ENCODE measurements at regions not wholly inside any gene's neighbourhood (a gene's known extent, or its start where the extent isn't known, plus 50 kb on each side); places are given as distances from the start of the nearest gene placed in this dataset.

DNA sequence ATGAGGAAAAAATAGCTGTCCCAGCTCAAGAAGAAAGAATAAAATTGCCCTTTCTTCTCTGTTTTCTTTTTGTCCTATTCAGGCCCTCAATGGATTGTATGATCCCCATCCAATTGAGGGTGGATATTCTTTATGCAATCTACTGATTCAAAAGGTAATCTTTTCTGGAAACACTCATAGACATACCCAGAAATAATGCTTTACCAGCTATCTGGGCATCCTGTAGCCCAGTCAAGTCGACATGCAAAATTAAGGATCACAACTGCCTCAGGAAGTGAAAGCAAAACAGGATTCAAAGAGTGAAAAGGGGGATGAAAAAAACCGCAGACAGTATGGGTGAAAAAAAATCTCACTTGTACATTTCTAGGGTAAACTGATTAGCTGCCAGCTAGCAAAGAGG lies 410.1 kb downstream of the TBC1D32 start:
- ATAC-seq: no peak

DNA sequence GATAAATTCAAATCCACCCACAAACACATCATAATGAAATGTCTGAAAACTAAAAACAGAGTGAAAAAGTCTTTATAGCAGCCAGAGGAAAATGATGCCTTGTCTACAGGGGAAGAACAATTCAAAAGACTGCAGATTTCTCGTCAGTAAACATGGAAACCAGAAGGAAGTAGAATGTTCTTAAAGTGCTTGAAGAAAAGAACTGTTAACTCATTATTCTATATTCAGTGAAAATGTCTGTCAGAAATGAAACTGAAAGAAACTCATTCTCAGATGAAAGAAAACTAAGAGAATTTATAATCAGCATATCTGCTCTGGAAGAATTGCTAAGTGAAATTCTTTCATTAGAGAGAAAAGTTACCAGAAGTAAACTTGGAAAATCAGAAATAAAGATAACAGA lies 416.1 kb downstream of the TBC1D32 start:
- ATAC-seq: no peak

DNA sequence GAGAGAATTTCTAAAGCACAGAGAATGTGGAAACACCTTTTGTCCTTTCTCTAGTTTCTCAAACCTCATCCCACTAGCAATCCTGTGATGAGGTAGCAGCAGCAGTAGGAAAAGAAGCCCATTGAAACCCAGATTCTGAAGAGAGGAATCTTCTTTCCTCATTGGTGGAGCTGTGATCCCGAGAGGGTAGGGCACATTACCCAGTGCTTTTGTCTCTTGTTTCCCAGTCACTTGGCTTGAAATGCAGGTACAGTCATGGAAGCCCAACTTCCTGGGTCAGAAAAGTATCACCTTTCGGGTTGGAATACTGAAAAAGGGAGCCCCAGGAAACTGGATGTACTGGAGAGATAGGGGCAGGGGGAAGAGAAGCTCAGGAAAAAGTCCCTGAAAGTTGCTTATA lies 417.4 kb downstream of the TBC1D32 start:
- ATAC-seq: no peak

DNA sequence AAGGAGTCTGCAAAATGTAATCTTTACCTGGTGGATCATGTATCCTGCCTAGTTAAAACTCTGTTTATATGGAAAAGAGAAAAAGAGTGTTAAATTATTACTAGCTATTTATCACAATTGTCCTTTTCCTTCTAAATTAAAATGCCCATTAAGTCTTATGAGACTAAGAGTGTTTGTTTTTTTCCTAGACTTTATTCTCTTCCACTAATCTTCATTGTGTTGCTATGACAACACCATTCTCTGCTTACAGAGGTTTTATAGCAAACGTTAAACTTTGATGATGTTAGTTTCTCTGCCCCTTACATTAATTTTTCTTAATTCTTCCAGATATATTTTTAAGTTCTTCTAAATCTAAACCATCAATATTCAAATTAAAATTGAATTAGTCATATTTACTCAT lies 420.8 kb downstream of the TBC1D32 start:
- no peak for ATAC-seq

DNA sequence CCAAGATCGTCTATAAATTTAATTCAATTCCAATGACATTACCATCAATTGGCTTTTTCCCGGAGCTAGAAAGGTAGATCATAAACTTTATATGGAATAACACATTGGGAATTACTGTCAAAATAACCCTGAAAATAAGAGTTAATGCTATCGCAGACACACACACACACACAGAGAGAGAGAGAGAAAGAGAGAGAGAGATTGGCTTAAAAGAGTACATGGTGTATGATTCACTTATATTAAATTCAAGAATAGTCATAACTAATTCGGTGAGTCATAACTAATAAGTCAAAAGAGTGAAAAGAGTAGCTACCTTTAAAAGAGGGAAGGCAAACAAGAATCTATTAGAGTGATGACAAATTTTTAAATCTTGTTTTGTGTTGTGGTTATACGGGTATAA lies 425.5 kb downstream of the TBC1D32 start:
- peak; percentile 91 for ATAC-seq

DNA sequence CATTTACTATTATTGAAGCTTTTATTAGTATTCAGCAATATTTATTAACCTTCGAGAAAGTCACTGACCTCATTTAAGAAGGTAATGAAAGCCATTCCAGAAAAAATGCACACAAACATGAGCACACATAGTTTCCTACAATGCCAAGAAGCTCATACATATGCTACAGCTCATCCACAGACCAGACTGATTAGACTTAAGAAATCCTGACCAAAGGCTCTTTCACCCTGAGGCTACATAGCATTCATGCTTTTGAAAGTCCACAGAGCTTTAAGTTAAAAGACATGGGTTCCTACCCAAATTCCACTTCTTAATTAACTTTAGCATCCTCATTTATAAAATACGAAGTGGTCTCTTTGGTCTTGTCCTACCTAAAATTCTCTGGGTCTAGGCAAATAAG lies 430.4 kb downstream of the TBC1D32 start:
- no peak for ATAC-seq

DNA sequence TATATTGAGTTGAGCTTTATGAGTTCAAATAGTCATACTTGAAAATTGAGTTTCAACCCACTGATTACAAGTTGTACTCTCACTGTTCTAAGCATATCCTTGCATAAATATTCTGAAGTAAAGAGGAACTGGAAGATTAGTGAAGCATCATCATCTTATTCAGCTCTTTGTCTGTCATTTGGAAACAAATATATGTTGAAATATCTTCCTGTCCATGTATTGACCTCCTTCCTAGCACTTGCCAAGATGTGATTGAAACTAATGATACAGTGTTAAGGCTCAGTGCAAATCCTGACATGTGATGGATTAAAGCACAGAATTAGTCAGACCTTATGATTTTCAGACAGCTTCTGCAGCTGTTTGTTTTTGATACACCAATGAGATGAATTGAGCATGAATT lies 434.3 kb downstream of the TBC1D32 start:
- peak; percentile 97 for ATAC-seq

DNA sequence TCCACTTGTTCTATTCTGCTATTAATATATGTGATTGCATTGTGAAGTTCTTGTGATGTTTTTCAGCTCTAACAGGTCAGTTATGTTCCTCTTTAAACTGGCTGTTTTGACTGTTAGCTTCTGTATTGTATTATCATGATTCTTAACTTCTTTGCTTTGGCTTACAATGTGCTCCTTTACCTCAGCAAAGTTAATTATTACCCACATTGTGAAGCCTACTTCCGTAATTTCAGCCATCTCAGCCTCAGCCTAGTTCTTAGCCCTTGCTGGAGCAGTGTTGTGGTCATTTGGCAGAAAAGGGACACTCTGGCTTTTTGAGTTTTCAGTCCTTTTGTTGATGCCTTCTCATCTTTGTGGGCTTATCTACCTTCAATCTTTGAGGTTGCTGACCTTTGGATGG lies 440.2 kb downstream of the TBC1D32 start:
- ATAC-seq: no peak

DNA sequence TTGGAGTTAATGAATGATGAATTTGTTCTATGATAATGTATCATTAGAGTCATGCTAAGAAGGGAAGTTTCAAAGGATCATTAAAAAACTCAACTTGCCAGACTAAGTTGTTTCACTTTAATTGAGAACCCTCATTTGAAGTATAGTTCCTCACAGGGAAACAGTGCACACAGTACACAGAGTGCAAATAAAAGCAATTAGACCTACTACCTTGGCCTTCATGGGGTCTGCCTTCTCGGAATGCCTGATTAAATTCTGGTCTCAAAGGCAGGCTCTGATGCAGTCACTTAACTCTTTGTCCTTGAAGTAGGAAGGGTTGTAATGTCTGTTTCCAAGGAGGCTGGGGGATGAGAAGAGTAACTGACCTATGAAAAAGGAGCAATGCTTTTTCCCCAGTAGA lies 457.3 kb downstream of the TBC1D32 start:
- ATAC-seq: no peak

DNA sequence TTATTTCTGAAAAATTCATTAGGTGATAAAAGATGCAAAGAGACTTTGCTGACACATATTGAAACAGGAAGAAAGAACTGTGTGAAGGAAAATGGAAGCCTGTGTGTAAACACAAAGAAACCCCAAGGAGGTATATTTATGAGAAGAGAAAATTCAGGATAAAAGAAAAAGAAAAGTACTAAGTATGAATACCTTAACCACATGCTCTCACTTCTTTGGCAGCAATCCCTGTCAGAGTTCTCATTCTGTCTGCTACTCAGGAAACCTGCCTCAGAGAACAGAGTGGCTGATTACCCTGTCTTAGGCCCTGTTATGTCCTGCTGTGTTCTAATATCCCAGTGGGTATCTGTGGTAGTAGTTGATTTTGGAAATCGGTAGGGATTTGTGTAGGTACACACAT lies 457.9 kb downstream of the TBC1D32 start:
- no peak for ATAC-seq

DNA sequence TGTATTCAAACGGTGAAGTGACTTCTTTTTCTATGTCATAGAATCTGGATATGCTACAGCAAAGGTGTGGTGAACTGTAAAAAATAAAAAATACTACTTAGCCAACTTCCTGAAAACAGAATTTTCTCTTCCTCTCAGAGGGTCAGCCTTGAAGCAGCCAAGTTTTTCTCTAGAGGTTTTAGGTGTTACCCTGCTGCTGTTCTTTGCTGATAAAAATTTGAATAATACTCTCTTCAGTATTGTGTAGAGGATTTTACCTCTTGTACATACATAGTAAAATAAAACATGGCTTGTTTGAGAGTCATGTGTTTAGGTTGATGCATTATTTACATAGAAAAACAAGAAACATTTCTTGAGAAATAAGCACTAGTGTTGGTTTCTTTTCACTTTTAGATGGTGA lies 458.4 kb downstream of the TBC1D32 start:
- ATAC-seq: no peak

DNA sequence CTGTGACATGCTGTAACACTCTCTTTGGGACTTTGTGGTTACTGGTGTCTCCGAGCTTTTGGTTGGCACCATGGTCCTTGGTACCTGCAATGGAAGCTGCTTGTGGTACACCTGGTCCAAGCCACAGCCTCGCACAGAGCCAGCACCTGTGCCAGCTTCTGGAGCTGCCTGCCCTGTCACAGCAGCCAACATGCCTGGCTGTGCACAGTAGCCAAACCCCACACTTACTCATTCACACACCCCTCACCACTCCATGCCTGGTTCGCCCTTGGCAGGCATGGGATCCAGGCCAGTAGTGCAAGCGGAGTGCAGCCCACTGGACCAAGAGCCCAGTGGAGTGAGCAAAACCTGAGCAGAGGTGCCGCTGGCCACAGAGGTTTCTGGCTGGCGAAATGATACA lies 459.9 kb downstream of the TBC1D32 start:
- no peak for ATAC-seq

DNA sequence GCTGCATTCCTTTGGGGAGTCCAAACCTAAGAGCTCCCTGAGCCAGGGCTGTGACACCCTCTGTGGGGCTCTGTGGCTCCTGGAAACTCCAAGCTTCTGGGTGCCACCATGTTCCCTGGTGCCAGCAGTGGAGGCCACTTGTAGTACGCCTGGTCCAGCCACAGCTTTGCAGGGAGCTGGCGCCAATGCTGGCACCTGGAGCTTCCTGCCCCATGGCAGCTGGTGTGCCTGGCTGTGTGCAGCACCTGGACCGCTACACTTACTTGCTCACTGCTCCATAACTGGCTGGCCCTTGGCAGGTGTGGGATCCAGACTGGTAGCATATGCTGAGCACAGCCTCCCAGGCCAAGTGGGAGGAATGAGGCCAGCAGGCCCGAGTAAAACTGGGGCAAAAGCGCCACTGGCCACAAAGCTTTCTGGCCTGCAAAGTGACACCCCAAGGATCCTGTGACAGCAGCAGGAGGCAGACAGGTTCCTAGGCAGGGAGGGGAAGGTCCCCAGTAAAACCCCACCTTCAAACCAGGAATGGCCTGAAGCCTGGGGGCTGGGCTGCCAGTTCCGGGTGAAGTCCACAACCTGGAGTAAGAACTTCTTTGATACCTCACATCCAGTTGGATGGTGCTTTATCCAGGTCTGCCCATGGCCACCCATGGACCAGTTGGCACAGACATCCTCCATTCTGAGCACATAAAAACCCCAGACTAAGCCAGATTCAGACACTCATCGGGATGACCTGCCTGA lies 461.0 kb downstream of the TBC1D32 start:
- no peak for ATAC-seq

DNA sequence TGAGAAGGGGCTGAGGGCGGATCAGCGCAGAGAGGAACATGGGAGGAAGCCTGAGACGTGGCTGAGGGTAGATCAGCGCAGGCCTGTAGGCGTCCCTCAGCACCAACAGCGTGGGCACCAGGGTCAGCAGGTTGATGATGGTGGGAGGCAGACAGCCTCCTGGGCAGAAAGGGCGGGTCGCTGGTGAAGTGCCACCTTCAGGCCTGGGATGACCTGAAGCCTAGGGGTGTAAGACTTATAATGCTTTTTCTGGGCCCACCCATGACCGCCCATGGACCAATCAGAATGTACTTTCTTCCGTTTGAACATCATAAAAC lies 462.1 kb downstream of the TBC1D32 start:
- ATAC-seq: no peak

DNA sequence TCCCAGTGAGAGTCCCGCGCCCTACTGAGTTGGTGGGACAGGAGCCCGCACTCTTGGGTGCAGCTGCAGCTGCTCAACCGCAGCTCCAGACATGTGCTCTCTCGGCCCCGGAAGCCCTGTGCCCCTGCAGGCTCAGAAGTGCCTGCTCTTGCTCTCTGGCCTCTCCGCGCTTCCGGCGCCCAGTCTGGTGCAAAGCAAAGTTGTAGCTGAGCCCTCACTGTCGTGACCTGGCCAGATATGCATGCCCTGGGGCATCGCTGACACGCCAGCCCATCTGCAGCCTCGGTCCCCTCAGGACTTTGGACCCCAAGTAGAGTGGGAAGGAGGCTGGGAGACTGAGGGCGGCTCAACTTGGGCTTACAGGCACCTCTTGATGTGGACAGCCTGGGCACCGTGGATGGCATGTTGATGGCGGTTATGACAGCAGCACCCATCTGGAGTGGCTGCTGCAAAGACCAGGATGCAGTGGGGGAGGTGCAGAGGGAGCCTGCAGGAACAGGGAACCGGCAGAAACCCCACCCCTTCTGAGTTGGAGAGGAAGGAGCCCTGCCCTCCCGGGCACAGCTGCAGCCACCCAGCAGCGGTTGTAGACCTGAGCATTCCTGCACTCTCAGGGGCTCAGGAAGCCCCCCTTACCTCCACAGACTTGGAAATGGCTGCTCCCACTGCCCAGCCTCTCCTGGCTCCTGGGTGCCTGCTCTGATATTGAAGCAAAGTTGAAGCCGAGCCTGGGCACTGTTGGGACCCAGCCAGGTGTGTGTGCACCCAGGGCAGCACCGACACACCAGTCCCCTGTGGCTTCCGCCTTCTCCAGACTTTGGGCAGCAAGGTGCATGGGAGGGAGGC lies 462.6 kb downstream of the TBC1D32 start:
- ATAC-seq: no peak

DNA sequence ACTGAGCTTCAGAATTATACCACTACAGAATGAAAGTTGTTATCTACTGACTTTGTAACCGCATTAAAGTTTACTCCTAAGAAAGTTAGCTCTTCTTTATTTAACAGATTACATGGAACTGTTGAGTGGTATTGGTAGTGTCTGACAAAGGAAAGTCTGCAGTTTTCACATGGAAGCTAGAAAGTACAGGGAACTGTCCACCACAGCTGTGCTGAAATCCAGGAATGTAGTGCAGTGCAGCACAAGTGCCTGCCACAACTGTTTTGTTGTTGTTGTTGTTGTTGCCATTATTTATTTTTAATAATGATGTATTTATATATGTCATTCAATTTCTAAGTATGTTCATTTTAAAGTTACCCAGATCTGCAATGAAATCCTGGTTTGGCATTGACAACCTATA lies 464.9 kb downstream of the TBC1D32 start:
- no peak for ATAC-seq

DNA sequence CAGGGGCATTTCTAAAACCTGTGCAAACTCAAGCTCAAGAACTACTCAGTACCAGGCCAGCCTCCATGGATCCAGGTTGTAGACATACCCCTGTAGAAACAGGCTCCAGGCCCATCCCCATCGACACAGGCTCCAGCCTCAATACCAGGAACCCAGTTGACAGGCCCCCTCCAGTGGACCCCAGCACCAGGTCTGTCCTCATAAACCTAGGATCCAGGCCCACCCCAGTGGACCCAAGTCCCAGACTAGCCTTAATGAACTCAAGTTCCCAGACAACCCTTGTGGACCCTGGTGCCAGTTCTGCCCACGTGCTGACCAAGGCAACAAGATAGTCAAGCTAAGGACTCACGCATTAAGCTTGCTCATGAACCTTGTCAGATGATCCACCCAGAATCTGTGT lies 476.9 kb downstream of the TBC1D32 start:
- ATAC-seq: no peak

DNA sequence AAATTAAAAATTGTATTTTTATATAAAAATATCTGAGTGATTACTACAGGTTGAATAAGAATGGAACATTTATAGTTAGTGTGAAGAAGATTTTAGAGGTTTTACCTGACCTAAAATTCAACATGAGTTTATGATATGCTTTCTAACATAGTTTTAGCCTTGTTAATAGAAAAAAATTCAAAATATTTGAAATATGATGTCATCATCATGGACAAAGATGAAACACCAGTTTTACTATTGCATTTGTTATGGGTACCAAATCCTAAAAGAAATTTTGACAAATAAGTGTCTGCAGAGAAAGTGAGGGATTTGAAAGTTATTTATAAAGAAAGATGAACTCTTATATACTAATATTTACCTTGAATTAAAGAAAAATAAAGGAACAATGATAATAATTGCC lies 479.7 kb downstream of the TBC1D32 start:
- no peak for ATAC-seq

DNA sequence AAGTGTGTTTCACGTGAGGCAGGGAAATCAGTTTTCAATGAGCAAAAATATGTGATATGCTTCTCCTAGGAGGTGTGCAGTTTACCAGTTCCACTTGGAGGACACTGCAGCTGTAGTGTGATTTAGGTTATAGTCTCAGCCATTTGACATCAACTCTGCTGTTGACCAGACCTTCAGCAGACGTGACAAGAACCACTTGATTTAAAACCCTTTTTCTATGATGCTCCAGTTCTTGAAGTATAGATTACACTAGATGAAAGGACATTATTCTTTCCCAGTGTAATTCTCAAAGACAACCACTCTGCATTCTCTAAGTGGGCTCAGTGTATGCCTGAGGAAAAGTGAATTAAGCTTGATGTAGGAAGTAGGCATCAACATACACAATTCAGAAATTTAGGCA lies 480.8 kb downstream of the TBC1D32 start:
- no peak for ATAC-seq

DNA sequence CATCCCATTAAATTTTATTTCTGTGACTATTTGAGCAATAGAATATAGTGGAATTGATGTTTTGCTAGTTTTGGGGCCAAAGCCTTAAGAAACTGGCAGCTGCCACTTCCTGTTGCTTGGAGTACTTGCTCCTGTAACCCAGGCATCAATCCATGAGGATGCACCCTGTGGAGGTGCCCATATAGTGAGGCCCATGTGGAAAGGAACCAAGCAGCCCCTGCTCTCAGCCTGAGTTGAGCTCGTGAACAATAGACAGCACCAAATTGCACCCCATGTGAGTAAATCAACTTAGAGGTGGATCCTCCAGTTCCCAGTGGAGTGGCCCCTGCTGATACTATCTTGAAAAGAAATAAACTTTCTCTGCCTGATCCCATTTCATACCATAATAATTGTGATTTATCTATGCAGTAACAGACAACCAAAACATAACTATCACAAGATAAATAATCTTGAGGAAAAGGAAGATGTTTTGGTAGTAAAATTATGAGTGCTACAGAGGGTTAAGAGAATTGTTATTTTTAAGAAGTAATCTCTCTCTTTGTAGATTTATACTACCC lies 481.9 kb downstream of the TBC1D32 start:
- no peak for ATAC-seq

DNA sequence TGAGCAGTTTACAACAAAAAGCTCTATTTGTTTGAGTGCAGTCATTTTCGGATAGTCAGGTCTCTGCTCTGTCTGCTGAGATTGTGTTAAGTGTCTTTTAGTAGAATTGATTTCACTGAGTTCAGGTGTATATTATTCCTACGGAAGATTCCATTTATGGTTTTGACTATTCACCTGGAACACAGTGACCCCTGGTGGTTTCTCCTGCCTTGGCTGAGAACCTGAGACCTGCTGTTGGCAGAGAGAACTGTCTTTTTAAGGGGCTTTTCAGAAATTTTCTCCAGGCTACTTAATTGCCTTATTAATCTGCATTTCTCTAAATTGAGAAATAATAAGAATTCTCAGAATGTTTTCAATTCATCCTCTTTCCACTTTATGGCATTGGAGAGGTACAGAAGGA lies 508.0 kb downstream of the TBC1D32 start:
- no peak for ATAC-seq

DNA sequence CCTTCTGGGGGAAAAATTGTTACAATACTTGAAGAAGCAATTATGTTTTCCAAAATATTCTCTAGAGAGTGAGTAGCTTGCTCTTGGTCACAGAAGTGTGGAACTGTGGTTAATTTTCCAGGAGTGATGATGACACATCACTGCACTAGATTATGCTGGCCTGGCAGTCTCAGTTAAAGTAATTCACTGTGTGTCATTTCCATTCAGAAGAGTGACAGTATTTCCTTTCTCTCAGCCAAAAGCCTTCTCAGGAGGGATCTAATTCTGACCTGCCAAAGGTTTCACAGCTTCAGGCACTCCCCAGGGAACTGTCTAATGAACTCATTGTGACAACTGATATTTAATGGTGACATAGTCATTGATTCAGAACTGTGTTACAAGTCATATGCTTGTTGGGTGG lies 517.5 kb downstream of the TBC1D32 start:
- no peak for ATAC-seq

DNA sequence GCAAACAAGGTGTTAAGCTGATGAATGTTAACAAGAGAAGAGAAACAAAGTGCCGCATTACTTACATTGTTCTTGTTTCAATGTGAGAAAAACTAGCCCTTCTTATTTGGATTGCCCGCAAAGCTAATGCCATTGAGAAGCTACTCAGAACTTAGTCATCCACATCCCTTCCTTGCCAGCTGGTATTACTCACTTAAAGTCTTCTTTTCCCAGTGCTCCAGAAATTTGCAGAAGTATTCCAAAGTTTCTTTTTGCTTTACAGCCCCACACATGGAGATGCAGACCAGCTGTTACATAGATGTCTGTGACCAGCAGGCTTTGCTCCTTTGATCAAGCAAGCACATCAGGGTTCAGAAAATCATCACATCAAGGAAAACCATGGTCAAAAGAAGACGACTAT lies 529.0 kb downstream of the TBC1D32 start:
- ATAC-seq: no peak

DNA sequence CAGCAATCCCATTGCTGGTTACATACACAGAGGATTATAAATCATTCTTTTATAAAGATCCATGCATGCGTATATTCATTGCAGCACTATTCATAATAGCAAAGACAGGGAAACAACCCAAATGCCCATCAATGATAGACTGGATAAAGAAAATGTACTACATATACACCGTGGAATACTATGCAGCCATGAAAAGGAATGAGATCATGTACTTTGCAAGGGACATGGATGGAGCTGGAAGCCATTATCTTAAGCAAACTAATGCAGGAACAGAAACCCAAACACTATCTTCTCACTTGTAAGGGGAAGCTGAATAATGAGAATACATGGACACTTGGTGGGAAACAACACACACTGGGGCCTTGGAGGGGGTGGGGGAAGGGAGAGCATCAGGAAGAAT lies 529.7 kb downstream of the TBC1D32 start:
- ATAC-seq: no peak

All from esophagus mucosa (tissue), 1 donor.